Erythroblast (primary cell): ENCODE measurements at regions not wholly inside any gene's neighbourhood (a gene's known extent, or its start where the extent isn't known, plus 50 kb on each side); places are given as distances from the start of the nearest gene placed in this dataset.

Experiments
- GATA1 ChIP-seq: IDR thresholded peaks from 2 replicates; pipeline ENCODE4 v1.6.1; 2011; ENCODE audit warnings: low read depth, mild to moderate bottlenecking, control low read depth, low read length, moderate library complexity
- POLR2A ChIP-seq: IDR thresholded peaks from 2 replicates; pipeline ENCODE4 v1.6.1; 2011; ENCODE audit warnings: mild to moderate bottlenecking, low read length

DNA sequence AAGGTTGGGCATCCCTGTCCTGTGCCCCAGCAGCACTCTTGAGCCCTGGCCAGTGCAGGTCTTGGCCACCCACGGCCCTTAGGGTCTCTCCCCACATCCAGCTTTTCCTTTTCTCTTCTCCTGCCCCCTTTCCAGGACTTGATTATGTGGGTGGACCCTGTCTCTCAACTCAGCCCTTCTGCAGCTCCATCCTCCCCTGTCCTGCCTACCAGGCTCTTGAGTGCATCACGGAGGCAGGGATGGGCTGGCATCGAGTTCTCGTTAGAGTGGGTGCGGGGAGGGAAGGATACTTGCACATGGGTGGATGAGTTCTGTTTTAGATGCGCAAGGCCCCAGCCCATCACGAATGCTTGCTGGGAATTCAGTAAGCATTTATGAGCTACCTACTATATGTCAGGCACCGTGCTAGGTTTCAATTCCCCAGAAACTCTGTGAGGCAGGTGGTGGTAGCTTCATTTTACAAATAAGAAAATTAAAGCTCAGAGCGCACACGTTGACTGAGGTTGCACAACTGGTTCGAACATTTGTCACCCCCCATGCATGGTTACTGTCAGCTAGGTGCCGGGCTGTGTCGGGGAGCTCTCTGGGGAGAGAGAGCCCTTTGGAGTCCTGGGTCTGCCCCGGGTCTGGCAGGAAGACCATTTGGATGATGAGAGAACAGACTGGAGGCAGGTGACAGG is 144.6 kb upstream of the PITX1 start:
- no peak for TF ChIP-seq POLR2A
- no peak for TF ChIP-seq GATA1
